ENCODE measurements at regions not wholly inside any gene's neighbourhood (a gene's known extent, or its start where the extent isn't known, plus 50 kb on each side); places are given as distances from the start of the nearest gene placed in this dataset.
"Not testable (repeated sequence)": the region's sequence is repeated elsewhere in the genome, so short reads cannot be mapped to it uniquely, and the experiment has no call there.

DNA sequence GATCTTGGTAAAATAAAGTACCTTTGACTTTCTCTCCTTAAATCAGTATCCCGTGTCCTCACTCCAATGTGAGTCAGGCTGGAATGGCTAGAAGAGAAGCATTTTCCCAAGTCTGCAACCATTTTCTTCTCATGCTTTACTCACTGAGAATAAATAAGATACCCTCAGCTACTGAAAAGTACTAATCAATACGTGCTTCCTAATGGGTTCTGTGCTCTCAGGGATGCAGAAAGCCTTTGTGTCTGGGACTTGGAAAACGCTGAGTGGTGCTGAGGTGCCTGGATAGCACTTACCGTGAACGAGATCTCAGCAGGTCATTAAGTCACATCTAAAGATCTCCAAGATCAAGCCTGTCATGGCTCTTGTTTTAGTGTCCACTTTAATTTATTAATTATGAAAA lies 672.3 kb upstream of the C16orf82 start:
- no peak for DNase-seq (ENCODE audit: low read depth in 3 of 3)

DNA sequence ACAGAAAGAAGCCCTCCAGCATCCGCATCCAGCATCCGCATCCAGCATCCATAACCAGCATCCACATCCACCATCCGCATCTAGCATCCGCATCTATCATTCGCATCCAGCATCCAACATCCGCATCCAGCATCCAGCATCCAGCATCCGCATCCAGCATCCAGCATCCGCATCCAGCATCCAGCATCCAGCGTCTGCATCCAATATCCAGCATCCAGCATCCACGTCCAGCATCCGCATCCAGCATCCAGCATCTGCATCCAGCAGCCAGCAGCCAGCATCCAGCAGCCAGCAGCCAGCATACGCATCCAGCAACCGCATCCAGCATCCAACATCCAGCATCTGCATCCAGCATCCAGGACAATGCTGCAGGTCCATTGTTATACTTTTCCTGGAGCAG lies 671.0 kb upstream of the C16orf82 start:
- DNase-seq (ENCODE audit: low read depth in 3 of 3) = no peak

DNA sequence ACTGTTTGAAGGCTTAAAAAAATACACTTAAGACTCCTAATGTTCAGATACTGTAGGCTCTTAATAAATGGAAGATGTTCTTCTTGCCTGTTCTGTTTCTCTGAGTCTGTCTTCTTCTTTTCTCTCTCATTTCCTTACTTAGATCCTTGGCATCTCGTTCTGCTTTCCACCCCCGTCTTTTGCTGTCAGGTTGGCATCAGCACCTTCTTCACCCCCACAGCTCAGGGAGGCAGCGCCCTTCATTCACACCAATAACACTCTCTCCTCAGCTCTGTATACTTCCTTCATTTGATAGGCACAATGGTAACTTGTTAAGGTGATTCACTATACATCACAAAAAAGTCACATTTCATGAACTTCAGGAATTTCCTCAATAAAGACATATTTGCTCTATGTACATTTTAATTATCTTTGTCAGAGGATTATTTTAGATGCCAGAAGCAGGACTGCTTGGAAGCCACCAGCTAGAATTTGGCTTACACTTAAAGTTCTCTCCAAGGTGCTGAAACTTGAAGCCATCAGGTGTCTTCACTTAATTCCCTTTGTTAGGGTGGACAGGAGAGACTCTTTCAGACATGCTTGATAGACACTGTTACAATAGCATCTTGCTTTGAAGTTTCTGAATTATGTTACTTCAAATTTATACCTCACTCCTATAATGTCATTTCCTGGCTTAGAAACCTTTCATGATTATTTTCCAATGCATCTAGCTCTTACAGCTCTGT lies 670.1 kb upstream of the C16orf82 start:
- DNase-seq (ENCODE audit: low read depth in 3 of 3) = no peak

DNA sequence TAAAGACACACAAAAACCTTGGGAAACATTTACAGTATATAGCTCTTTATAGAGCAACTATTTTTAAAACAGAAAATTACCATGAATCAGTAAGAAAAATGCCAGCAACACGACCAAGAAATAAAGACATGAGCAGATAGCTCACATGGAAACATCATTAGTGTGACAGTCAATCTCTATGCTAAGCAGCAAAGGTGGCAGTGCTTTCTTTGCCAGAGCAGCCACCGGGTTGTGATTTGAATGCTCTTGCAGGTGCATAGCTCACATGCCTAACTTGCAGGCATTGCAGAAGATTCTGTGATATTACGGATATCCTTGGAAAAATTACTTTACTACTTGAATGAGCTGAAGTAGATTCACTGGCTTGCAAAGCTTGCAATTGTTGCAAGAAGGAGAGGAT lies 652.9 kb upstream of the C16orf82 start:
- DNase-seq (ENCODE audit: low read depth in 3 of 3) = no peak

DNA sequence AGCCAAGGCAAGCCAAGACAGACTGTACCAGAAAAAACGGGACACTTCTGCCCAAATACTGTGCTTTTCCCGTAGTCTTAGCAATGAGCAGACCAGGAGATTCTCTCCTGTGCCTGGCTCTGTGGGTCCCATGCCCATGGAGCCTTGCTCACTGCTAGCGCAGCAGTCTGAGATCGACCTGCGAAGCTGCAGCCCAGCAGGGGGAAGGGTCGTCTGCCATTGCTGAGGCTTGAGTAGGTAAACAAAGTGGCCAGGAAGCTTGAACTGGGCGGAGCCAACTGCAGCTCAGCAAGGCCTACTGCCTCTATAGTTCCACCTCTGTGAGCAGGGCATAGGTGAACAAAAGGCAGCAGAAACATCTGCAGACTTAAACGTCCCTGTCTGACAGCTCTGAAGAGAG lies 647.3 kb upstream of the C16orf82 start:
- not testable (repeated sequence) for DNase-seq (ENCODE audit: low read depth in 3 of 3)

DNA sequence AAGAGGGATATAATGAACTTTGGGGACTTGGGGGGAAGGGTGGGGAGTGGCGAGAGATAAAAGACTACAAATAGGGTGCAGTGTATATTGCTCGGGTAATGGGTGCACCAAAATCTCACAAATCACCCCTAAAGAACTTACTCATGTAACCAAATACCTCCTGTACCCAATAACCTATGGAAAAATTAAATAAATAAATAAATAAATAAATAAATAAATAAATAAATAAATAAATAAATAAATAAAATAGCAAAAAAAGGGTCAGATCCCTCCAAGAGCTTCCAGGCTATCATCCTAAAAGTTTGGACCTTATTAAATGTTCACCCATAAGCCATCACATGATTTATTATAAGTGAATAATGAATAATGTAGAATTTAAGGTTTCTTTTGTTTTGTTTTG lies 636.1 kb upstream of the C16orf82 start:
- DNase-seq (ENCODE audit: low read depth in 3 of 3) = no peak

DNA sequence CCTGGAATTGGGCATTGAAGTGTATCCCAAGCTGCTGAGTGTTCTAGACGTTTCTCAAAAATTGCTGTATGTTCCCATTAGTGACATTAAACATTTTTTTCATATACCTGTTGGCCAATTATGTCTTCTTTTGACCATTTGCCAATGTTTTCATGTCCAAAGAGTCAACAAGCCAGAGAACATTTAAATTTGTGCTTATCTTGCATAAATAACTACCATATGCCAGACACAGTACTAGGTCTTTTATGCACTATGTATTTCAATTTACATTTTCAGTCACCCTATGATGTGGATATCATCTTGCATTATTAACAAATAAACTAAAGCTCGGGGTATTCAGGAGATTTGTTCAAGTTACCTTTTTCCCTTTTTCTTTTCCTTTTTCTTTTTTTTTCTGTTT lies 632.9 kb upstream of the C16orf82 start:
- no peak for DNase-seq (ENCODE audit: low read depth in 3 of 3)

DNA sequence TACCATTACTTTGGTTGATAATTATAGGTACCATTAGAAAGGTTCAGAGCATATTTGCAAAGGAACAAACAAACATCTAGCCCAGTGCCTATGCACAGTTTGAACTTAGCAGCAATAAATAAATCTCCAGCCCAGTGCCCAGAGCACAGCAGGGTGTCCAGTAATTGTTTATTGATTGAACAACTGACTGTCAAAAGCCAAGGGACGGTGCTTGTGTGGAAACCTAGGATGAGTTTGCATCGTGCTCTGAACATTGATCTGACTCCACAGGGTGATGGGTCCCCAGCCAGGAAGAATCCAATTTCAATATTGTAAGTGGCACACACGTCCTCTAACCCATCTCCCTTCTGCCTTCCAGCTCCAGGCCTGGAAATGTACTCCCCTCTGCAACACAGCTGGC lies 625.5 kb upstream of the C16orf82 start:
- DNase-seq (ENCODE audit: low read depth in 3 of 3) = no peak

DNA sequence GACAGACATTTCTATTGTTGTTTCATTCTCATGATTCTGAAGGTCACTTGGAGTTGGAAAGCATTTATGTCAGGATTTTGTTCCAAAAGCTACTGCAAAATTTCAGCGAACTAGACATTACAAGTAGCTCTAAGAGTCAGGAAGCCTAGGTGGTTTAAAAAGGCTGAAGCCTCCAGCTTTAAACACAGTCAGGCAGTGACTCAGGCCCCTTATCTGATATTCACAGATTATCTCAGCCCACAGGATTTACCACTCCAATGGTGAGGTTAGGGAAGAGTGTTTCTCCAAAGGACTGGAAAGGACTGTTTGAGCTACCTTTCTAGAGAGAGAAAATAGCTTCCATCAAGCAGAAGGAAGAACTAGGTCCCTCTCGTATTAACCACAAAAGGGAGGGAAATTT lies 624.4 kb upstream of the C16orf82 start:
- no peak for DNase-seq (ENCODE audit: low read depth in 3 of 3)

DNA sequence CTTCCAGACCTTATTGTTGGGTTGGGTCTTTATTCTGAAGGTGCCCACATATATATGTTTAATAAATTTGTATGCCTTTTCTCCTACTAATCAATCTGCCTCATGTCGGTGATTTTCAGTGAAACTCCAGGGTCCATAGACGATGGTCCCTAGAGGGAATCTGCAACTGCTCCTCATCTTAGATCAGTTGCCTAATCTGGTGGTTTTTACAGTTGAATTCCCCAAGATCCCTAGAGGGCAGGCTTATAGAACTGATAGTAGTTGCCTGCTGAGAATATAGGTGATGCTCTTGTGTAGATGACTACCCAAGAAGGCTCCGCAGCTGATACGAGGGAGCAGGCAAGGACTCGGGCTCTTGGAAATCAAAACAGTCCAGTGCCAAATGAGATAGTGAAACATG lies 619.2 kb upstream of the C16orf82 start:
- no peak for DNase-seq (ENCODE audit: low read depth in 3 of 3)

DNA sequence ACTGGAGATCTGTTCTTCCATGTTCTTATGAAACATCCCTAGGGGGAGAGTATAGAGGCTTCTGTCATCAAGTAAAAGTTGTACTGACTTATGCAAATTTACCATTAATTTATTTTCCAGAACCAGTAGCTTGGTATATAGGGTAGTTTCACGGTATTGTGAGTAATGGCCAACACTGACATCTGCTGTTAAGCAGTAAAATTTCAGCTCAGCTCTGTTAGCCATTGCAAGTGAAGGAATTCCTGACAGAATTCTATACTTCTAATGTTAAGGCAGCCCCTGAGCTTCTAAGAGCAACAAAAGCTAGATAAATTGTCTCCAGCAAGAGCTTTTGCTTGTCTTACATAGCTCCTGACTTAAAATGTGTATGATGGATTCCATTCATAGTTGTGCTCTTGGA lies 613.5 kb upstream of the C16orf82 start:
- DNase-seq (ENCODE audit: low read depth in 3 of 3) = no peak

DNA sequence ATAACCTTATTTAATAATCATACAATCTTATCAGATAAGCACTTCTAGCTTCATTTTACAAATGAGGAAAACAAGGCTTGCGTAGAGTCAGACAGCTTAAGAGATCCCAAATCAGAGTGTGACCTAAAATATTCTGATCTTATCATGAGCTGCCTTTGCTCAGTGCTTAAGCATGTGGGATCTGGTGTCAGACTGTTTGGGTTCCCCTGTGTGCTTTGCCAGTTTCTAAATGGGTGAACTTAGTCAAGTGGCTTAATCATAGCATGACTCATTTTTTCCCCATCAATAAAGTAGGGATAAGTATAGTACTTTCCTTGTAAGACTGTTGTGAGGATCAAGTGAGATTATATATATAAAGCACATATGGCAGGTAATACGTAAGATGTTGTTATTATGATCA lies 612.6 kb upstream of the C16orf82 start:
- DNase-seq (ENCODE audit: low read depth in 3 of 3) = no peak

DNA sequence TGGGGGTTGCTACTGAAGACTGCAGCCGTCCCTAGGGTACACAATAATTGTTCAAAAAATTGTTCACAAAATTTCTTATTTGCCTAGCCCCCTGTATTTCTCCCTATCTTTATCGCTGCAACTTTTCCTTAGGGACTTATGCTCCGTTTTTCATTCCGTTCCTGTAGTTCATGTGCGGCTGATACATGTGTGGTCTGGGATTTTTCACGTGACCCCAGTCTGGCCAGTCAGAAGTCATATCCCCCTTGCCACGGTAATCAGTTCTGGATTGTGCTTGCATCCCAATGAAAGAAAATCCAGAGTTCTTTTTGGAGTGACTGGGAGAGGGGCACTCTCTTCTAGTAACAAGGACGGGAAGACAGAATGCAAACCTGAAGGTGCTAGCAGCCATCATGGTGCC lies 610.7 kb upstream of the C16orf82 start:
- DNase-seq (ENCODE audit: low read depth in 3 of 3) = no peak

DNA sequence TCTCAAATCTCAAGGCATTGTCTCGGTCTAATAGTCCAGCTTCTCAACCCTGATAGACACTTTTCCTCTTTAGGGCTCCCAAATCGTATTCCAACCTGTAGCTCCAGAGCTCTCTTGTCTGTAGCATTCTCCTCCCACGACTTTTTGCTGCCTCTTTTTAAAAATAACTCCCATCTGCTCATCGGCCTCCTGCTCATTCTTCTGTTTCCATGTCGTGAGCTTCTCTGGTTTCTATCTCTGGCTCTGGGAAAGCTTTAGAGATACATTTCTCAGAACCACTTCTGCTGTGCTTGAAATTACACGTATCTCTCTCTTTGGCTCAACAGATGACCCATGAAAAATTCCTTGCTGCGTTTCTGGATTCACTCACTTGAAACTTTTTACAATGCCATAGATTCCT lies 609.6 kb upstream of the C16orf82 start:
- no peak for DNase-seq (ENCODE audit: low read depth in 3 of 3)

DNA sequence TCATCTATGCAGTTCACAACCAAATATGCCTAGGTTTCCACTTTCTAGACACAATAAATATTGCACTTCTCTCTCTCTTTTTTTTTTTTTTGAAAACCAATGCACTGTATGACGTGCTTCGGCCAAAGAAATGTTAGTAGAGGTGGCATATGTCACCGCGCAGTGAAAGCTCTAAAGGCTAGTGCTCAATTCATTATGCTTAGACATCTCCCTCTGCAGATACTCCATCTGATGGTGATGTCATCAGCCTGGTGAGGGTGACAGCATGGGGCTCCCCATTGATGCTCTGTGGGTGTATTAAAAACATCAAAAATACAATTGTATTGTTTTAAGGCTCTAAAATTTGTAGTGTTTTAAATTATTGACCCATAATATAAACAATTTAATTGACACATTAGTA lies 608.8 kb upstream of the C16orf82 start:
- no peak for DNase-seq (ENCODE audit: low read depth in 3 of 3)

DNA sequence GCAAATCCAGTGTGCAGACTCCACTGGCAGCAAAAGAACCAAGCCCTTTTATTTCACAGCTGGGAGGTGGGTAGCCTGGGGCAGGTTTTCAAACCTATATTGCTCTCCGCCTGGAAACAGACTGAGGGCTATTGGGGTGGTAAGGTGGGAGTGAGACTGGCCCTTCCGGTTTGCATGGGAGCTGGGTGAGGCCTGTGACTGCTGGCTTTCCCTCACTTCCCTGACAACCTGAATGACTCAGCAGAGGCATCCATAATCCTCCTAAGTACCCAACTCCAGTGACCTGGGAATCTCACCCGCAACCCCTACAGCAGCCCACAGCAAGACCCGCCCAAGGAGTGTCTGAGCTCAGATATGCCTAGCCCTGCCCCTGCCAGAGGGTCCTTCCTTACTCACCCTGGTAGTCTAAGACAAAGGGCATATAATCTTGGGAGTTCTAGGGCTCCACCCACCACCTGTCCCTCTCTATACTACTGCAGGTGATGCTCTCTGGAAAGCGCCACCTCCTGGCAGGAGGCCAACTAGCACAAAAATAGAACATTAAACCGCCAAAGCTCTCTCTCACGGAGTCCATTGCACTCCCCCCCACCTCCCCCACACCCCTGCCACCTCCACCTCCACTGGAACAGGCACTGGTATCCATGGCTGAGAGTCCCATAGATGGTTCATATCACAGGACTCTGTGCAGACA lies 602.0 kb upstream of the C16orf82 start:
- DNase-seq (ENCODE audit: low read depth in 3 of 3) = no peak

DNA sequence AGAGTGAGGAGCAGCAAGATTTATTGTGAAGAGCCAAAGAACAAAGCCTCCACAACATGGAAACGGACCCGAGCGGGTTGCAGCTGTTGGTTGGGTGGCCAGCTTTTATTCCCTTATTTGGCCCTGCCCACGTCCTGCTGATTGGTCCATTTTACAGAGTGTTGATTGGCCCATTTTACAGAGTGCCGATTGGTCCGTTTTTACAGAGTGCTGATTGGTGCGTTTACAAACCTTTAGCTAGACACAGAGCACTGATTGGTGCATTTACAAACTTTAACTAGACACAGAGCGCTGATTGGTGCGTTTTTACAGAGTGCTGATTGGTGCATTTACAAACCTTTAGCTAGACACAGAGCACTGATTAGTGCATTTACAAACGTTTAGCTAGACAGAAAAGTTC lies 592.3 kb upstream of the C16orf82 start:
- not testable (repeated sequence) for DNase-seq (ENCODE audit: low read depth in 3 of 3)

DNA sequence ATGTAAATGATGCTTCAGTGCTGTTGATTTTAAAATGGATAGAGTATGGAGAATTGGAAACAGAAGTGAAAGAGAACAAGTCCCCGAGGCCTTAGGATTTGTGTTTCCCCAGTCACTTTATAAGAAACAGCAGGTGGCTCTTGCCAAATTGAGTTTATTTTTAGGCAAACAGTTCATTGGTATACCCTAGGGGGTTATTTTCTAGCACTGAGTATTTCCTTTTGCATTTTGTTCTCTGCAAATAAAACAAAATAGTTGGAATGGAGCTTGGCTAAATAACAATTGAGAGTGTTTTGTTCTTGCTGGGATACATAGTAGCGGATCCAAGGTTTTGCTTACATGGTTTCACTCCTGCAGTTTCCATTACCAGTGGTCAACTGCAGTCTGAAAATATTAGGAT lies 591.1 kb upstream of the C16orf82 start:
- DNase-seq (ENCODE audit: low read depth in 3 of 3) = no peak

DNA sequence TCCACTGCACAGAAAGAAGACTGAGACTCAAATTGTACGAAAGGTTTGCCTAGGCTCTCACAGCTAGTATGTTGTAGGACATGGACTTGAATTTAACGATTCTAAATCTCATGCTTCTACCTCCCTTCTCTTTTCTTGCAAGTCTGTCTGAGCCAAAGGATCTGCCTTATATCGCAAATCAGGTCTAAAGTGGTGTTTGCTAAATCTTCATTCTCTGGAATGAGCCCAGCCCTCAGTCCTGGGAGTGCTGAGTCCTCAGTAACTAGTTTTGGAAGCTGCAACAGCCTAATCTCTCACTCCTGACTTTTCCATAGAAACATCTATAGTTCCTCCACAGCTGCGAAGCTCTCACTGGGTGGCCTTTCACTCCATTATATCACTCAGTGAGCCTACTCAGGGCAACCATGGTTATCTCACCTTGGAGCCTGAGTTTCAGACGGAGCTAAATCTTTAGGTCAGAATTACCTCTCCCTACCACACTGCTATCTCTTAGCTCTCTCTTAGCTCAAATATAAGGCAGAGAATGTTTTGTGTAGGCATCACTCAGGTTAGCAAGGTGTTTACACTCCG lies 575.5 kb upstream of the C16orf82 start:
- DNase-seq (ENCODE audit: low read depth in 3 of 3) = no peak

DNA sequence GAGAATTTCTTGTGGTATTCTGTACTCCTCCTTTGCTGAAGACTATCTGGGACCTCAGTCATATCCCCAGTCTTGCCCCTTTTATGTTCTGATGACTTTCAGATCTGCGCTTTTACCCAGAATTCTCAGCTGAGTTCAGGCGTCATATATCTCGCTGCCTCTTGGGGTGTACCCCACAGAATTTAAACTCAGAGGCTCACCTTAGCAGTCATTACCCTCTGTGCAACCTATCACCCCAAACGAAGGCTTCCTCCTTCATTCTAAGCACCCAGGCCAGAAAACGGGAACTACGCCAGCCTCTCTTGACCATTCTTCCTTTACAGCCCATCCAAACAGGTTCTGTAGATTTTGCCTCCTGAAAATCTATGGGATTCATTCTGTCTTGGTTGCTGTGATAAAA lies 574.8 kb upstream of the C16orf82 start:
- no peak for DNase-seq (ENCODE audit: low read depth in 3 of 3)

DNA sequence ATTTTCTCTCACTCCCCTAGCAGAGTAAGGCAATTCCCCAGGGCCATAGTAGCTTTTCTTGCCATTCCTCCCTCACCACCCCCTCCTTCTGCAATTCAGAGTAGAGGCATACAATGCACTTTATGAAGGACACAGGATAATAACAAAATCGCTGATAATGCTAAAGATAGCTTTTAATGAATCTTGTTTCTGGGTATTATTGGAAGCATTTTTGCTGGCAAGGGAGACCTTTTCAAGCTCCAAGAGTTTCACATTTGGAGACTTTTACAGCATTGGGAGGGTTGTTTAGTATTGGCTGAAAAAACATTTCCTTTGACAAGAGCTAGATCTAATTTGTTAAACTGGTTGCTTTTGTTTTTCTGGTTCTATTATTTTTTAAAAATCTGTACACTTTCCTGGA lies 573.0 kb upstream of the C16orf82 start:
- DNase-seq (ENCODE audit: low read depth in 3 of 3) = no peak

DNA sequence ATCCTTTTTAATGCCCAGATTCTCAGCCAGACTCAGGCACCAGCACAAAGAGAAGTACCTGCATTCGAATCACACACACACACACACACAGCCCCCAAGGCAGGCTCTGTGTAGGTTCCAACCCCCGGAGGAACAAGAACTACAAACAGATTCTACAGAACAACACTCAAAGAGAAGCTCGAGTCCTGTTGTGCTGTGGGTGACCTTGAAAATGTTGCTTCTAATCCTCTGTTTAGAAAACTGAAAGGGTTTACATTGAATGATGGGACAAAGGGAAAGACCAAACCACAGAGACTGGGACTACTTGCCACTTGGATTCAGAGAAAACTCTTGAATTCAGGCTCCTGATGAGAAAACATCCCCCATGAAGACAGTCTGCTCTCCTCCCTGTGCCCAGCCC lies 568.8 kb upstream of the C16orf82 start:
- no peak for DNase-seq (ENCODE audit: low read depth in 3 of 3)

DNA sequence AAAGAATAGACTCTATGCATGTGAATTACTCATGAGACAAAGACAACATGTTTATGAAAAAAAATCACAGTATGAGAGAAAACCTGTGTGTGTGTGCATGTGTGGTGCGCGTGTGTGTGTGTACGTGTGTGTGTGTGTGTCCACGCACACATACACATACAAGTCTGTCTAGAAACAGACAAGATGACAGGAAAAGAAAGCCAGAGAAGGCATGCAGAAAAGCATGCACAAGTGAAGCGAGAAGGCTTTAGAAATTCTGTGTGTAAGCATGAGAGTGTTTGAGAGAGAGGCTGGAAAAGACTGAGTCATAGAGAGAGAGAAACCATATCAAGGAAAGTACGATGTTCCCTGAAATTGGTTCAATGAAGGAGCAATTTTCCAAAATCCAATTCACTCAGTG lies 566.4 kb upstream of the C16orf82 start:
- DNase-seq (ENCODE audit: low read depth in 3 of 3) = no peak
